Glutamatergic neuron (in vitro differentiated cells): ENCODE measurements at regions not wholly inside any gene's neighbourhood (a gene's known extent, or its start where the extent isn't known, plus 50 kb on each side); places are given as distances from the start of the nearest gene placed in this dataset.

ENCODE experiments used
- DNase-seq: peaks from one replicate; pipeline ENCODE4 v3.0.0; 2022
- H3K27ac Mint-ChIP-seq: one replicate; pipeline ENCODE4 v1.8.0; 2020; ENCODE audit warnings: mild to moderate bottlenecking, mixed read lengths, inconsistent platforms; ENCODE audit not compliant: unreplicated experiment
- H3K27me3 Mint-ChIP-seq: one replicate; pipeline ENCODE4 v1.8.0; 2020; ENCODE audit warnings: mild to moderate bottlenecking, moderate library complexity, mixed read lengths, inconsistent platforms; ENCODE audit not compliant: unreplicated experiment
- H3K36me3 Mint-ChIP-seq: one replicate; pipeline ENCODE4 v1.8.0; 2020; ENCODE audit warnings: mild to moderate bottlenecking, mixed read lengths, inconsistent platforms; ENCODE audit not compliant: unreplicated experiment
- H3K4me1 Mint-ChIP-seq: one replicate; pipeline ENCODE4 v1.8.0; 2020; ENCODE audit warnings: mild to moderate bottlenecking, low read depth, mixed read lengths, inconsistent platforms; ENCODE audit not compliant: unreplicated experiment
- H3K4me3 Mint-ChIP-seq: one replicate; pipeline ENCODE4 v1.8.0; 2020; ENCODE audit warnings: mild to moderate bottlenecking, mixed read lengths, inconsistent platforms; ENCODE audit not compliant: unreplicated experiment
- H3K9me3 Mint-ChIP-seq: one replicate; pipeline ENCODE4 v1.8.0; 2020; ENCODE audit warnings: mild to moderate bottlenecking, moderate library complexity, mixed read lengths, inconsistent platforms; ENCODE audit not compliant: unreplicated experiment
- CTCF ChIP-seq: fragments of 200-600 bp; sonication (generic); IDR thresholded peaks from one replicate; pipeline ENCODE4 v1.5.0; 2021; ENCODE audit not compliant: partially characterized antibody, unreplicated experiment

- H3K27ac Mint-ChIP-seq = no peak overlapping the region
- DNase-seq = no peak
- no peak overlapping the region for H3K4me3 Mint-ChIP-seq
- no peaks in the 10 kb centered on the region for H3K27me3 Mint-ChIP-seq
- H3K36me3 Mint-ChIP-seq = no peaks in the 10 kb centered on the region
- TF ChIP-seq CTCF = no peak
- no peaks in the 10 kb centered on the region for H3K9me3 Mint-ChIP-seq
- peaks cover 2% of the 10 kb centered on the region for H3K4me1 Mint-ChIP-seq
Measured at GRCh38 chr7:84848219-84848973, 338.5 kb downstream of the SEMA3D start.

- Mint-ChIP-seq H3K36me3 (no peaks in the 10 kb centered on the region), H3K9me3 (no peaks in the 10 kb centered on the region), H3K4me3 (no peak overlapping the region), H3K4me1 (peaks cover 2% of the 10 kb centered on the region), H3K27ac (no peak overlapping the region), H3K27me3 (no peaks in the 10 kb centered on the region)
- DNase-seq = no peak
- no peak for TF ChIP-seq CTCF
Measured at GRCh38 chr7:84847790-84848189, 339.1 kb downstream of the SEMA3D start.

GRCh38 chr7:84847038-84847437 lies 339.8 kb downstream of the SEMA3D start:
- no peaks in the 10 kb centered on the region for H3K36me3 Mint-ChIP-seq
- TF ChIP-seq CTCF = no peak
- DNase-seq = no peak
- H3K4me3 Mint-ChIP-seq = no peak overlapping the region
- no peaks in the 10 kb centered on the region for H3K9me3 Mint-ChIP-seq
- peaks cover 2% of the 10 kb centered on the region for H3K4me1 Mint-ChIP-seq
- no peaks in the 10 kb centered on the region for H3K27me3 Mint-ChIP-seq
- H3K27ac Mint-ChIP-seq = no peak overlapping the region

GRCh38 chr7:84845971-84846370 lies 340.9 kb downstream of the SEMA3D start:
- peaks cover 2% of the 10 kb centered on the region for H3K4me1 Mint-ChIP-seq
- no peaks in the 10 kb centered on the region for H3K36me3 Mint-ChIP-seq
- no peak overlapping the region for H3K4me3 Mint-ChIP-seq
- no peaks in the 10 kb centered on the region for H3K27me3 Mint-ChIP-seq
- no peak for DNase-seq
- no peak overlapping the region for H3K27ac Mint-ChIP-seq
- no peak for TF ChIP-seq CTCF
- no peaks in the 10 kb centered on the region for H3K9me3 Mint-ChIP-seq

- Mint-ChIP-seq H3K36me3 (no peaks in the 10 kb centered on the region), H3K27ac (no peak overlapping the region), H3K9me3 (no peaks in the 10 kb centered on the region), H3K4me1 (no peaks in the 10 kb centered on the region), H3K4me3 (no peak overlapping the region), H3K27me3 (no peaks in the 10 kb centered on the region)
- DNase-seq = no peak
- no peak for TF ChIP-seq CTCF
Measured at GRCh38 chr7:84844771-84845170, 342.1 kb downstream of the SEMA3D start.
